ENCODE measurements at regions not wholly inside any gene's neighbourhood (a gene's known extent, or its start where the extent isn't known, plus 50 kb on each side); places are given as distances from the start of the nearest gene placed in this dataset.

DNA sequence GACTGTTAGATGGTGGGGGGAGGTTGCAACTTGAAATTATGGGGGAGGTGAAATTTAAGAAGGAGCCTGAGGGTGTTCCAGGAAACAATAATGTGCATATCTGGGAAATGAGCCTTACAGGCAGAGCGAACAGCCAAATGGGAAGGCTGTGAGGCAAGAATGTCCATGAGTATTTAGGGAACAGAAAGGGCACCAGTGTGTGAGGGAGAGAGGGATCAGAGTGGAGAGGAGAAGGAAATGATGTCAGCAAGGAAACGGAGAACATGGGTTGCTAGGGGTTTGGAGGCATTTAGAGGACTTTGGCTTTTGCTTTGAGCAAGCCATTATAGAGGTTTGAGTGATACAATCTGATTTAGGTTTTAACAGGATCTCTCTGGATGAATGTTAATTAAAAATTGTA, 285.4 kb downstream of the TLE4 start:
- no peak for TF ChIP-seq BHLHE40 (IDR thresholded peaks at IDR 0.05; ENCODE audit: low read length)
- TF ChIP-seq CREM (IDR thresholded peaks at IDR 0.05) = no peak
- no peak for TF ChIP-seq CREM (CRISPR knock-in tag; IDR thresholded peaks at IDR 0.05)
- TF ChIP-seq TAF1 (CRISPR knock-in tag; IDR thresholded peaks at IDR 0.05) = no peak
- TF ChIP-seq RFX1 (IDR thresholded peaks at IDR 0.05) = no peak
- TF ChIP-seq, protein P1, sequence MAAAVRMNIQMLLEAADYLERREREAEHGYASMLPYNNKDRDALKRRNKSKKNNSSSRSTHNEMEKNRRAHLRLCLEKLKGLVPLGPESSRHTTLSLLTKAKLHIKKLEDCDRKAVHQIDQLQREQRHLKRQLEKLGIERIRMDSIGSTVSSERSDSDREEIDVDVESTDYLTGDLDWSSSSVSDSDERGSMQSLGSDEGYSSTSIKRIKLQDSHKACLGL (CRISPR knock-in tag; IDR thresholded peaks at IDR 0.05) = no peak
- no peak for TF ChIP-seq POLR2A (IDR thresholded peaks at IDR 0.05; ENCODE audit: insufficient read depth in 1 of 2, low read depth in 2 of 2, low read length in 2 of 2)
- no peak for TF ChIP-seq ZNF292 (CRISPR knock-in tag; IDR thresholded peaks at IDR 0.05; ENCODE audit: borderline replicate concordance, low read depth)
- TF ChIP-seq, protein P2, sequence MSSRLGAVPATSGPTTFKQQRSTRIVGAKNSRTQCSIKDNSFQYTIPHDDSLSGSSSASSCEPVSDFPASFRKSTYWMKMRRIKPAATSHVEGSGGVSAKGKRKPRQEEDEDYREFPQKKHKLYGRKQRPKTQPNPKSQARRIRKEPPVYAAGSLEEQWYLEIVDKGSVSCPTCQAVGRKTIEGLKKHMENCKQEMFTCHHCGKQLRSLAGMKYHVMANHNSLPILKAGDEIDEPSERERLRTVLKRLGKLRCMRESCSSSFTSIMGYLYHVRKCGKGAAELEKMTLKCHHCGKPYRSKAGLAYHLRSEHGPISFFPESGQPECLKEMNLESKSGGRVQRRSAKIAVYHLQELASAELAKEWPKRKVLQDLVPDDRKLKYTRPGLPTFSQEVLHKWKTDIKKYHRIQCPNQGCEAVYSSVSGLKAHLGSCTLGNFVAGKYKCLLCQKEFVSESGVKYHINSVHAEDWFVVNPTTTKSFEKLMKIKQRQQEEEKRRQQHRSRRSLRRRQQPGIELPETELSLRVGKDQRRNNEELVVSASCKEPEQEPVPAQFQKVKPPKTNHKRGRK (CRISPR knock-in tag; IDR thresholded peaks at IDR 0.05) = no peak
- TF ChIP-seq, protein P3, sequence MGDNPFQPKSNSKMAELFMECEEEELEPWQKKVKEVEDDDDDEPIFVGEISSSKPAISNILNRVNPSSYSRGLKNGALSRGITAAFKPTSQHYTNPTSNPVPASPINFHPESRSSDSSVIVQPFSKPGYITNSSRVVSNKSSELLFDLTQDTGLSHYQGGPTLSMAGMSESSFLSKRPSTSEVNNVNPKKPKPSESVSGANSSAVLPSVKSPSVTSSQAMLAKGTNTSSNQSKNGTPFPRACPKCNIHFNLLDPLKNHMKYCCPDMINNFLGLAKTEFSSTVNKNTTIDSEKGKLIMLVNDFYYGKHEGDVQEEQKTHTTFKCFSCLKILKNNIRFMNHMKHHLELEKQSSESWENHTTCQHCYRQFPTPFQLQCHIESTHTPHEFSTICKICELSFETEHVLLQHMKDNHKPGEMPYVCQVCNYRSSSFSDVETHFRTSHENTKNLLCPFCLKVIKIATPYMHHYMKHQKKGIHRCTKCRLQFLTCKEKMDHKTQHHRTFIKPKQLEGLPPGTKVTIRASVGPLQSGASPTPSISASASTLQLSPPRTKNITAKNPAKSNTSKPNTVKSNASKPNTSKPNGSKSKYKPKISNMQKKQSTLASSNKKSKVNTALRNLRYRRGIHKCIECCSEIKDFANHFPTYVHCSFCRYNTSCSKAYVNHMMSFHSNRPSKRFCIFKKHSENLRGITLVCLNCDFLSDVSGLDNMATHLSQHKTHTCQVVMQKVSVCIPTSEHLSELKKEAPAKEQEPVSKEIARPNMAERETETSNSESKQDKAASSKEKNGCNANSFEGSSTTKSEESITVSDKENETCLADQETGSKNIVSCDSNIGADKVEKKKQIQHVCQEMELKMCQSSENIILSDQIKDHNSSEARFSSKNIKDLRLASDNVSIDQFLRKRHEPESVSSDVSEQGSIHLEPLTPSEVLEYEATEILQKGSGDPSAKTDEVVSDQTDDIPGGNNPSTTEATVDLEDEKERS (CRISPR knock-in tag; IDR thresholded peaks at IDR 0.05) = no peak
- TF ChIP-seq, protein P4, sequence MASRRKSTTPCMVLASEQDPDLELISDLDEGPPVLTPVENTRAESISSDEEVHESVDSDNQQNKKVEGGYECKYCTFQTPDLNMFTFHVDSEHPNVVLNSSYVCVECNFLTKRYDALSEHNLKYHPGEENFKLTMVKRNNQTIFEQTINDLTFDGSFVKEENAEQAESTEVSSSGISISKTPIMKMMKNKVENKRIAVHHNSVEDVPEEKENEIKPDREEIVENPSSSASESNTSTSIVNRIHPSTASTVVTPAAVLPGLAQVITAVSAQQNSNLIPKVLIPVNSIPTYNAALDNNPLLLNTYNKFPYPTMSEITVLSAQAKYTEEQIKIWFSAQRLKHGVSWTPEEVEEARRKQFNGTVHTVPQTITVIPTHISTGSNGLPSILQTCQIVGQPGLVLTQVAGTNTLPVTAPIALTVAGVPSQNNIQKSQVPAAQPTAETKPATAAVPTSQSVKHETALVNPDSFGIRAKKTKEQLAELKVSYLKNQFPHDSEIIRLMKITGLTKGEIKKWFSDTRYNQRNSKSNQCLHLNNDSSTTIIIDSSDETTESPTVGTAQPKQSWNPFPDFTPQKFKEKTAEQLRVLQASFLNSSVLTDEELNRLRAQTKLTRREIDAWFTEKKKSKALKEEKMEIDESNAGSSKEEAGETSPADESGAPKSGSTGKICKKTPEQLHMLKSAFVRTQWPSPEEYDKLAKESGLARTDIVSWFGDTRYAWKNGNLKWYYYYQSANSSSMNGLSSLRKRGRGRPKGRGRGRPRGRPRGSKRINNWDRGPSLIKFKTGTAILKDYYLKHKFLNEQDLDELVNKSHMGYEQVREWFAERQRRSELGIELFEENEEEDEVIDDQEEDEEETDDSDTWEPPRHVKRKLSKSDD (CRISPR knock-in tag; IDR thresholded peaks at IDR 0.05; ENCODE audit: low read depth) = no peak
- TF ChIP-seq, protein P5, sequence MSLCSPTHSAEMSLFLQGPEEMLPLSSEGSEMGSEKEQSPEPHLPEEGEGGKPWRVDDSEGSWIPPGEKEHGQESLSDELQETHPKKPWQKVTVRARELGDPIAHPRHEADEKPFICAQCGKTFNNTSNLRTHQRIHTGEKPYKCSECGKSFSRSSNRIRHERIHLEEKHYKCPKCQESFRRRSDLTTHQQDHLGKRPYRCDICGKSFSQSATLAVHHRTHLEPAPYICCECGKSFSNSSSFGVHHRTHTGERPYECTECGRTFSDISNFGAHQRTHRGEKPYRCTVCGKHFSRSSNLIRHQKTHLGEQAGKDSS (CRISPR knock-in tag; IDR thresholded peaks at IDR 0.05; ENCODE audit: borderline replicate concordance, low read depth) = no peak
- no peak for TF ChIP-seq MTA3 (CRISPR knock-in tag; IDR thresholded peaks at IDR 0.05)
